GM18526 (cell line): ENCODE measurements at regions not wholly inside any gene's neighbourhood (a gene's known extent, or its start where the extent isn't known, plus 50 kb on each side); places are given as distances from the start of the nearest gene placed in this dataset.

Source experiments
- POLR2A ChIP-seq: IDR thresholded peaks from 3 replicates; pipeline ENCODE4 v1.6.1; 2011; ENCODE audit not compliant: insufficient read length; ENCODE audit errors: extremely low read depth

DNA sequence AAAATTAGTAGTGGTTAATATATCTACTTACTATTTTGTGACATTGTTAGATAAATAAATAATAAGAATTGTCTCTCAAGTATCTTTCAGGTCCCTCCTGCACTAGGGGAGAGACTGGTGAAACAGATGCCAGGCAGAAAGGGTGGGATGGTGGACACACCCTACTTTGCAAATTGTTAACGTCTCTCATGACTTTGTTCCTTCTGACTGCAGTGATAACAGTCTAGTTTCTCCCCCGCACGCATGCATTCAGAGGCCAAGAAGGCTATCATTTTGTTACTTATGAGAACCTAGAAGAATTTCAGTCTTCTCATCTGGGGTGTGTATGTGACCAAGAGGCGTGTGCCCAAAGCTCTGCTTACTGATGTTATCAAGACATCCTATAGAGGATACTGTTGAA lies 152.3 kb downstream of the EDN1 start:
- TF ChIP-seq POLR2A = no peak

DNA sequence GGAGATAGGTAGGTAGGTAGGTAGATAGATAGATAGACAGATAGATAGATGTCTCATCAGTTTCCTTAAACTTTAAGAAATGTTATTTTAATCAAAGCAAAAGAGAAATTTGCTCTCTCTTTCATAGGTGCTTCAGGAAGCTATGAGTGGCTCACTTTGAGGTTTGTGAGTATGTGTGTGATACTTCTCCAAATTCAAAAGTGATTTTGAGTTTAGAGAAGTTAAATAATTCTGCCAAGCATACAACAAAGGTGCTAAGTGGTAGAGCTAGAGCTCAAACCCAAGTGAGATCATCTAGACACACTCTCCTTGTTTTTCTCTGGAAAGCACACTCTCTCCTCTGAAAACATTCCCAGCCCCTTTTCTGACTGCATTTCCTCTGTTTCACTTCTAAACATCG lies 156.2 kb downstream of the EDN1 start:
- no peak for TF ChIP-seq POLR2A

DNA sequence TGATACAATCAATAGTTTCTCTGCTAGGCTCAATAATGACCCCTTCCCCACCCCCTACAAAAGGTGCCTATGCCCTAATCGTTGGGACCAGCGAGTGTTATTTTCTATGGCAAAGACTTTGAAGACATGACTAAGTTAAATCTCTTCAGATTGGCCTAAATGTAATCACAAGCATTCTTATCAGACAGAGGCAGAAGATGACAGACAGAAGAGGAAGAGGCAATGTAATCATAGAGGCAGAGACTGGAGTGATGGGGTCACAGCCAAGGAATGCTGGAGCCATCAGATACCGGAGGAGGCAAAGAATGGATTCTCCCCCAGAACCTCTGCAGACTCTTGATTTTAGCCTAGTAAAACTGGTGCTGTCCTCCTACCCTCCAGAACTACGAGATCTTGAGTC lies 159.3 kb downstream of the EDN1 start:
- no peak for TF ChIP-seq POLR2A

DNA sequence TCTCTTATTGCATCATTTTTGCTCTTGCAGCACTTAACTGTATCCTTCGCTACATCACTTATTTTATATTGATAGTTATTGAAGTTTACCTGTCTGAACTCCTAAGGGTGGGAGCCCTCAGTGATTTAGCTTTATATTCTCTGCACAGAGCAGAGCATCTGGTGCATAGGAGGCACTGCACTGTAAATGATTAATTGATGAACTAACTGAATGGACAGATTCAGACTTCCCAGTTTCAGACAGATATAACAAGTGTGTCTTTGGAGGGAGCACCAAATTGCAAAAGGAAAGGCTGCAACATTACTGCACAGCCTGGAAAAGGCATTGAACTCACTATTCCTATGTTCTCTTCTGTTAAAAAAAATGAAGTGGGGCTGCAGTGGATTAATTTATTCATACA lies 160.3 kb downstream of the EDN1 start:
- no peak for TF ChIP-seq POLR2A

DNA sequence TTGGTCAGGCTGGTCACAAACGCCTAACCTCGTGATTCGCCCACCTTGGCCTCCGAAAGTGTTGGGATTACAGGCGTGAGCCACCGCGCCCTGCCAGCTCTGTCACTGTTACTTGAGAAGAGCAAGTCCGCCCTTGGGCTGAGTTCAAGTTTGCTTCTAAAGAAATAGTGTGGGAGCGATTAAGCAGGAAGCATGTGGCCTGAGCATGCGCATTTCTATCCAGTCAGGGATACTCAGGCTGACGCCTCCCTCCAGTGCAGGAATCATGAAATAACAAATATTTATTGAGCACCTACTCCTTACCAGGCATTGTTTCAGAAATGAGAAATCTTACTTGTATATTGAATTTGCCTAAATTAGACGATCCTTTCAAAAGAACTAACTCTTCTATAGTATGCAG lies 166.2 kb downstream of the EDN1 start:
- no peak for TF ChIP-seq POLR2A

DNA sequence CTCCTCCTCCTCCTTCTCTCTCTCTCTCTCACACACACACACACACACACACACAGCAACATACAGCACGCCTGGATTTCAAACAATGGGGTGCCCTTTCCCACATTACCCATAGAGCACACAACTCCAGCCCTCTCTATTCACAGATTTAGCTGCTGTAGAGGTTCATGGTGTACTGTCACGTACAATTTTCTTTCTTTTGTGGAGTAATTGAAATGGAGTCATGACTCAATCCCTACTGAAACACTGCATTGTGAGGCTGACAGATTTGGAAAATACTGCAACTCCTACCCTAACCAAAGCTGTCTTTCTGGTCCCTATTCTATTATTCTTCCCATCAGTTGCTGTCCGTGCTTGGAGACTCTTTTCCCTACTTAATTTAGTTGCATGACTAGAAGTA lies 166.9 kb downstream of the EDN1 start:
- TF ChIP-seq POLR2A = no peak

DNA sequence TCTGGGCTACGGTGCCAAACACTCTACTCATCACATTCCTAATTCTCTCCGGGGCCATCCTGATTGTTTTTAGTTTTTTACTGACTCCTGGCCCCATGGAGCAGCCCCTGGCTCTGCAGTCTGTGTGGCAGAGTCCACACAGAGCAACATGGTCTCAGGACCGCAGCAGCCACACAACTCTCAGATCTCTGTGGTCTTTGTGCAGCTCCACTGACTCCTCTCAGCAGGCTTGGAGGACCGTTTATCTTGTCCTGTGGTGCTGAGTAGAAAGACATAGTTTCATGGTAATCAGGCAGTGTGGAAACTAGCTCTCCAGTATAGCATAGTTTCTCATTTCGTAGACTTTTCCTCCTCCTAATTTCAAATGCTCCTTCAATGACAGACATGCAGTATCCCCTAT lies 168.4 kb downstream of the EDN1 start:
- TF ChIP-seq POLR2A = no peak

DNA sequence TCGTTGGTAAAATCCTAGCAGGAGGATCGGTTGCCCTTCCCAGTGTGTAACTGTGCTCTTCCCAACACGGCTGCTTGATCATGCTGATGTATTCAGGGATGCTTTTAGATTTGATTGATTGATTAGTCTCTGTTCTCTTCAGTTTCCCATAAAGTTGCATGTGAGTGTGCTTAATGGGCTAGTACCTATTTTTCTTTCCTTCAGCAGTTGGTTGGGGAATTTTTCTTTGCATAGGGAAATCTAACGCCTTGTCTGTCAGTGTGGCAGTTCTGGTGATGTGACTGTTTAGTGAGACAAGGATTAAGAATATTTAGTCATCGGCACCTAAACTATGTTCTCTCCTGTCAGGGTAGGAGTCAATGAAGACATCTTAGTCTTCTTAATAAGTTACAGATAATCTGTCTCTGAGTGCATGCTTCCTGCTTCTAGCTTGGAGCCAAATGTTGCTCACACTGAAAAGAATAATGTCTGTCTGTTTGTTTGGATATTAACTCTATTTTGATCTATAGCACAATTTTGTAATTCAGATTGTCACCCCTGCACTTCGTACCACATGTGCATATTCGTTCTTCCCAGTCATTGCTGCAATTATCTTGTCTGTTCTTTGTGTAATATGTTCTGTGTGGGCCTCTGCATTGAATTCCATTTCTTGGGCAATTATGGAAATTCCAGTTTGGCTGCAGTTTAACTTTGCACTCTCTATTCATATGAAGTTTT lies 169.9 kb downstream of the EDN1 start:
- no peak for TF ChIP-seq POLR2A

DNA sequence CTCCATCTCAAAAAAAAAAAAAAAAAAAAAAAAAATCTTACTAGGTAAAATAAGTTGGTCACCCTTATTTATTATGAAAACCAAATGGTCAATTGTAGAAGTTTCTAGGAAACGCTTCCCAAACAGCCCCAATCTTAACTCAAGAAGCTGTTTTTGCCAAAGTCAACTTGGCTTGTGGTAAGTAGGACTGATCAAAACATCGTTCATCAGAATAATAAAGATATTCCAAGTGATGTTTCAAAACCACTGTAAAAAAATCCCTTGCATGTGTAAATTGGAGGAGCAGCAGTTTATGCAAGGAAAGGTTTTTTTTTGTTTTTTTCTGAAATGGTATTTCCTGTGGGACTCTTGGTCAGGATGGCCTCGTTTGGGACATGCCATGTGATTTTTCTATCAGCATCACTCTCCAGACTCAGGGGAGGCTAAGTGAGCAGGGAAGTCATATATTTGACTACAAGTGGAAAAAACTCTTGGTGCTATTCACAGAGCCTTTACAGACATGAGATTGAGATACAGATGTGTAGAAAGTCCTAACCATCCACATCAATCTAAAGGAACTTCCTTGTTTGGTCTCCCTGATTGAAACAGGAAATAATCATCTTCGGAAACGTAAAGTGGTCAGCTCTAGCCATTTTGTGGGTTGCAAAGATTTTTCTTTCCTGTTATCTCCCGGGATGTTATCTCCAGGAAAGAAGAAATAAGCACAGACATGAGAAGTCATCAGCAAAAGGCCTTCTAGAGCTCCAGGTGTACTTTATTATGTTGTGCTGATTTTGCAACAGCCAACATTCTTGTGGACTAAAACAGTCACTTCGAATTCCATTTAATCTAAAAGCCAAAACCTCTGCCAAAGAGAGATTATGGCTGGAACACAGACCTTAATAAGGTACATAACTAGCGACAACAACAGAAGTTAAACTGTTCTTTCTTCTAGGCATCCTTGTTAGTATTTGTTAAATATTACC lies 177.8 kb downstream of the EDN1 start:
- no peak for TF ChIP-seq POLR2A

DNA sequence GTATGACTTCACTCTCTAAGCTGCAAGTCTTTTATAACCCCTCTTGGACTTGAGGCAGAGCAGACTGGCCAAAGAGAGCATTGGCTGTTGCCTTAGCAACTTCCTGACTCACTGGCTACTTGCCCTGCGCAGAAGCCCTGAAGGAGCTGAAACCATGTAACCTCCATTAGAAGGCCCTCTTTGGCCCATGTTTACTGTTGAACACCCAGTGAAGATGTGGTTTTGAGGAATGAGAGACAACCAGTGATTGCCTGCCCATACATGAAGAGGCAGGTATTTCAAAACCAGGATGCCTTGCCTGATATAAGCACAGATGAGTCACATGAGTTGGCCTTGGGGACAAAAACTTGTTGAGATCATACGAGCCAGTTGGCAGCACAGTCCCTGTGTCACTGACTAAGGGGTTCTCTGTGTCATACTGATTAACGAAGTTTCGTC lies 182.5 kb downstream of the EDN1 start:
- TF ChIP-seq POLR2A = no peak

DNA sequence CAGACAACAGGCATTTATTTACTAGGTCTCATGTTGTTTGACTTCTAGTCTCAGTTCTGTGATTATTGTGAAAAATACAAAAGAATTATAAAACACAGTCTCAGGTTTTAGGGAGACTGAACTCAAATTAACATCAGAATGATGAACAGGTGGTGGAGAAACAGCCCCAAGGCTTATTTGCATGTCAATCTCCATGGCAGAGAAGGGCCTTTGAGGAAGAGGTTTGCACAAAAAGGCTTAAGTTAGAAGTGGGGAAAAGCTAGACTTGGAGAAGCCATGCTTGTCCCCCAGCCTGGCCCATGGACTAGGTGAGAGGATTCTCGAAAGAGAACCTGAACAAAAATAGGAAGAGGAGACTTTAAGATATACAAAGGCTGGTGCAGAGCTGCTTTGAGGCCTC lies 183.3 kb downstream of the EDN1 start:
- no peak for TF ChIP-seq POLR2A

DNA sequence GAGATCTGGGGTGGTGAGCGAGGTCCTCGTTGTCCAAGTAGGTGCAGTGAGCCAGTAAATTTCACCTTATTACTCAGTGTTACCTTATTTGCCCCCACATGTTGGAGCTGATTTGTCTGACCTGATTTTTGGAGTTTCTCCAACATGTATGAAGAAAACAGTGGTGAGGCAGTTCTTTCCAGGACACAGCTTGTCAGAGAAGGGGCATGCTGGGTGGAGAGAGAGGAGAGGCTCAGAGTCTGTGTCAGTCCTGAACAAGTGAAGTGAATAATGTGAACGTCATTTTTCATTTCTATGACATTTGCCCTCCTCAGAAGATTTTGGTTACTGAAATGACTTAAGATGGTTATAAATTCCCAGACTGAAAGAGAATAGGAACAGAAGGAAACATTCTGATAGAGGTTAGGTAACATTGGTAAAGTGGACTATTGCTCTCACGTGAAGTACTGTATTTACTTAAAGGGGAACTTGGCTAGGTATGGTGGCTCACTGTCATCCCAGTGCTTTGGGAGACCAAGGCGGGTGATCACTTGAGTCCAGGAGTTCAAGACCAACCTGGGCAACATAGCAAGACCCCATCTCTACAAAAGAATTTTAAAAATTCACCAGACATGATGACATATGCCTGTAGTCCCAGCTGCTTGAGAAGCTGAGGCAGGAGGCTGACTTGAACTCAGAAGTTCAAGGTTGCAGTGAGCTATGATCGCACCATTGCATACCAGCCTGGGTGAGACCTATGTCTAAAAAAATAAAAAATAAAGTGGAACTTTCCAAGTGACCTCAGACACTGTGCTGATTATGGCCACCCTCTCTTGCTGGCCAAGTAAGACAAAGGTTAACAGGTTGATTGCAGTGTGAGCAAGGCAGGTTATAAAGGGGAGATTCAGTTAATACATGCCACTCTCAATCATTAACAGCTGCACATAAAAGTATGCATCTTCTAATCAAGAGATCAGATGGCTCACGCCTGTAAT lies 184.3 kb downstream of the EDN1 start:
- no peak for TF ChIP-seq POLR2A

DNA sequence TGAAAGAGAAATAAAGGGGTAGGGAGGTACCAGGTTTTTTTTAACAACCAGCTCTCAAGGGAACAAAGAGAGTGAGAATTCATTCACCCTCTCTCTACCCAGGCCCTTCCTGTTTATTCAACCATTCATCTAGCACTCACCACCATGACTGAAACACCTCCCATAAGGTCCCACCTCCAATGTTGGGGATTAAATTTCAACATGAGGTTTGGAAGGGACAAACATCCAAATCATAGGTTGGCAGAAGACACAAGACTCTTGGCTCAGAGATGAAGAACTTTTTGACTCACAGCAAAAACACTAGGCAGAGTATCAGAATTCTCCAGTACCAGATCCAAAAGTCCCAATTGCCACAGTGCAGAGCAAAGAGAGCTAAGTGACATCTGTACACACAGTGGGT lies 186.3 kb downstream of the EDN1 start:
- no peak for TF ChIP-seq POLR2A

DNA sequence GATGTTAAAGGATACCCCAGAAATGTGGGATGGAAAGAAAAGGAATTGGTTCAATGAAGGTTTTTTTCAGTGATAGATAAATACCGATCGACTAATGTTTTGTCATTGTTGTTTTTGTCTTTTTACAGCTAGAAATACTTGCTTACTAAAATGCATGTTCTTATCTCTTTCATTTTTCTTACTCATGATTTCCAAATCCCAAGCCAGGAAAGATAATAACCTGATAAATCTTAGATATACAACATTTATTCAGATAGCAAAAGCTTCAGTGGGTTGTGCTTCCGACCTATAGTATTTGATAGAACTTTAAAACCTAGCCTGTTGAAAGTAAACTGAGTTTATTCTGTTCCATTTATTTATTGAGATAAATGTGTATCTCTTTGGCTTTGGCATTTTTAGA lies 187.5 kb downstream of the EDN1 start:
- TF ChIP-seq POLR2A = no peak

DNA sequence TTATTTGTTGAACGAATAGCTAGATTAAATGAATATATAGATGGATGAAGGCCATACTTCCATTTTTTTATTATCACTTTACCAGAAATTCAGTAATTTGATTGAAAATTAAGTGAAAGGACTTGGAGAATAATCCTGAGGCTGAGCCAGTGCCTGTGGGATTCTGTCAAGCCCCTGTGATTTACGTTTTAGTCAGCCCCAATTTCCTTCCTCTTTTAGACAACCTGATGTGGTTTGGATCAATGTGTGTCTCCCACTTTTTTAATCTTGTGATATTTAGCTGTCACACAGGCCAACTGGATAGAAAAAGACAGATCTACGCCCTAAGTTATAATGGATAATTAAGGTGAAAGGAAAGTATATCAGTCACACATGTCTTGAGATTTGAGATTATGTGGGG lies 188.8 kb downstream of the EDN1 start:
- TF ChIP-seq POLR2A = no peak
